Tibial nerve (tissue), 4 donors: ENCODE measurements at regions not wholly inside any gene's neighbourhood (a gene's known extent, or its start where the extent isn't known, plus 50 kb on each side); places are given as distances from the start of the nearest gene placed in this dataset.

Experiments
- DNase-seq, 2 donors: peaks; one replicate each; pipeline ENCODE4 v3.0.0-alpha.2; 2019; ENCODE audit warnings: low spot score in 2 of 2
- H3K27ac ChIP-seq, 4 donors: fragments of 200-600 bp; sonication (generic) in 3 of 4; one replicate each; pipeline ENCODE4 v1.5.1; 2017 to 2019; ENCODE audit warnings: mild to moderate bottlenecking in 1 of 4
- H3K27me3 ChIP-seq, 2 donors: fragments of 200-600 bp; sonication (generic) in 1 of 2; one replicate each; pipeline versions ENCODE4 v1.5.1 to v1.6.0; 2017 to 2019
- H3K36me3 ChIP-seq, 3 donors: fragments of 200-600 bp; sonication (generic); one replicate each; pipeline ENCODE4 v1.5.1; 2018 to 2019
- H3K4me1 ChIP-seq, 4 donors: fragments of 200-600 bp; sonication (generic) in 3 of 4; one replicate each; pipeline ENCODE4 v1.5.1; 2017 to 2019
- H3K4me3 ChIP-seq, 4 donors: fragments of 200-600 bp; sonication (generic) in 3 of 4; one replicate each; pipeline ENCODE4 v1.5.1; 2017 to 2019; ENCODE audit warnings: mild to moderate bottlenecking in 1 of 4, moderate library complexity in 1 of 4
- H3K9me3 ChIP-seq, 4 donors: fragments of 200-600 bp; sonication (generic) in 3 of 4; one replicate each; pipeline ENCODE4 v1.5.1; 2017 to 2019
- CTCF ChIP-seq, 5 experiments: fragments of 200-600 bp in 3 of 5; fragments of 450-650 bp in 2 of 5; sonication (generic) in 3 of 5; IDR thresholded peaks; one replicate each; pipeline ENCODE4 v1.5.1; 2016 to 2019; ENCODE audit warnings: antibody characterized with exemption in 5 of 5, mild to moderate bottlenecking in 3 of 5, moderate library complexity in 2 of 5
- EP300 ChIP-seq, 2 donors: sonication (generic); formaldehyde crosslinking; IDR thresholded peaks; one replicate each; pipeline ENCODE4 v1.6.1; 2017; ENCODE audit warnings: antibody characterized with exemption in 2 of 2, mild to moderate bottlenecking in 1 of 2
- POLR2A ChIP-seq, 2 donors: fragments of 450-650 bp; IDR thresholded peaks; one replicate each; pipeline ENCODE4 v1.6.1; 2017; ENCODE audit warnings: antibody characterized with exemption in 2 of 2, mild to moderate bottlenecking in 2 of 2, moderate library complexity in 2 of 2
- WGBS, 2 donors: methylation state at CpG; one replicate each; pipeline ENCODE4 v1.1.5; 2018; 5-methylcytosine and 5-hydroxymethylcytosine counted together

- 76 to 78% methylated on average over 3 of the region's 3 CpGs for WGBS, 2 donors
Observed at GRCh38 chr11:15672825-15673224, 558.1 kb downstream of the INSC start.

GRCh38 chr11:15673408-15673831, 558.7 kb downstream of the INSC start:
- H3K9me3 ChIP-seq, result peaks cover 0 to 35% (median 8%) of the 10 kb centered on the region in 4 donors
- DNase-seq, result no peak
- TF ChIP-seq POLR2A (IDR thresholded peaks at IDR 0.05) (no peak), EP300 (IDR thresholded peaks at IDR 0.05) (no peak), CTCF (IDR thresholded peaks at IDR 0.05) (no peak)

More at GRCh38 chr11:15672825-15673224, 558.1 kb downstream of the INSC start:
- Histone ChIP-seq H3K9me3 (peaks cover 0 to 29% (median 6%) of the 10 kb centered on the region in 4 donors), H3K27me3 (no peaks in the 10 kb centered on the region), H3K4me1 (no peaks in the 10 kb centered on the region), H3K4me3 (no peak overlapping the region), H3K27ac (no peak overlapping the region), H3K36me3 (no peaks in the 10 kb centered on the region)
- DNase-seq, result no peak
- no peak for TF ChIP-seq CTCF (IDR thresholded peaks at IDR 0.05)

GRCh38 chr11:15674756-15675155, 560.0 kb downstream of the INSC start:
- TF ChIP-seq CTCF (IDR thresholded peaks at IDR 0.05), result no peak
- TF ChIP-seq POLR2A (IDR thresholded peaks at IDR 0.05), result no peak
- TF ChIP-seq EP300 (IDR thresholded peaks at IDR 0.05), result no peak
- WGBS, 2 donors, result 95 to 100% methylated on average over 1 of the region's 1 CpG
- H3K4me3 ChIP-seq, result no peak overlapping the region
- H3K27me3 ChIP-seq, result no peaks in the 10 kb centered on the region
- H3K9me3 ChIP-seq, result peaks cover 0 to 38% (median 8%) of the 10 kb centered on the region in 4 donors
- H3K4me1 ChIP-seq, result no peaks in the 10 kb centered on the region
- no peak overlapping the region for H3K27ac ChIP-seq
- DNase-seq, result no peak
- no peaks in the 10 kb centered on the region for H3K36me3 ChIP-seq

More at GRCh38 chr11:15673408-15673831, 558.7 kb downstream of the INSC start:
- Histone ChIP-seq H3K36me3 (no peaks in the 10 kb centered on the region), H3K4me3 (no peak overlapping the region), H3K4me1 (no peaks in the 10 kb centered on the region), H3K27me3 (no peaks in the 10 kb centered on the region), H3K27ac (no peak overlapping the region)

- no peak for DNase-seq
- no peaks in the 10 kb centered on the region for H3K27me3 ChIP-seq
- TF ChIP-seq EP300 (IDR thresholded peaks at IDR 0.05) (no peak), POLR2A (IDR thresholded peaks at IDR 0.05) (no peak), CTCF (IDR thresholded peaks at IDR 0.05) (no peak)
- H3K9me3 ChIP-seq, result peaks cover 0 to 38% (median 8%) of the 10 kb centered on the region in 4 donors
- H3K27ac ChIP-seq, result no peak overlapping the region
- 33 to 37% methylated on average over 1 of the region's 1 CpG for WGBS, 2 donors
- H3K36me3 ChIP-seq, result no peaks in the 10 kb centered on the region
- H3K4me1 ChIP-seq, result no peaks in the 10 kb centered on the region
- H3K4me3 ChIP-seq, result no peak overlapping the region
Observed at GRCh38 chr11:15675683-15676082, 561.0 kb downstream of the INSC start.

- H3K4me3 ChIP-seq, result no peak overlapping the region
- DNase-seq, result no peak
- no peak for TF ChIP-seq POLR2A (IDR thresholded peaks at IDR 0.05)
- TF ChIP-seq CTCF (IDR thresholded peaks at IDR 0.05), result no peak
- TF ChIP-seq EP300 (IDR thresholded peaks at IDR 0.05), result no peak
- H3K36me3 ChIP-seq, result no peaks in the 10 kb centered on the region
- no peaks in the 10 kb centered on the region for H3K4me1 ChIP-seq
- no peak overlapping the region for H3K27ac ChIP-seq
- peaks cover 0 to 38% (median 8%) of the 10 kb centered on the region in 4 donors for H3K9me3 ChIP-seq
- WGBS, 2 donors, result 88 to 96% methylated on average over 1 of the region's 1 CpG
- no peaks in the 10 kb centered on the region for H3K27me3 ChIP-seq
Observed at GRCh38 chr11:15677181-15677580, 562.5 kb downstream of the INSC start.
